ENCODE measurements at regions not wholly inside any gene's neighbourhood (a gene's known extent, or its start where the extent isn't known, plus 50 kb on each side); places are given as distances from the start of the nearest gene placed in this dataset.

DNA sequence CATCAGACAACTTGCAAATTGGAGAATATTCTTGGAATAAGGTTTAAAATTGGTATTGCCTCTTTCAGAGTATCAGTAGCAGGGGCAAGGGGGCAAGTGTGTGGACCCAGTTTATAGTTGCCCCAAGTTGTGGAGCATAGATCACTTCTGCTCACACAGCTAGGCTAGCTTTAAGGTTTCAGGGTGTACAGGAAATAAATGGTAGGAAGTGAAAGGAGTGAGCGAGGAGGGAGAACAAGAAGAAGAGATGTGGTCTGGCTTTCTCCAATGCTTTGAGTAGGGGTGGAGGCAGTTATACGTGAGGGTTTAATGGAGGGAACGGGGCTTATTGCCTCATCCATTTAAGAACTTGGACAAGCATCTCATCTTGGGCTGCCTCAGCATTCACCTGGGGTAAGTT lies 290.0 kb upstream of the CFAP20DC start (continued):
- TF ChIP-seq, protein P1, sequence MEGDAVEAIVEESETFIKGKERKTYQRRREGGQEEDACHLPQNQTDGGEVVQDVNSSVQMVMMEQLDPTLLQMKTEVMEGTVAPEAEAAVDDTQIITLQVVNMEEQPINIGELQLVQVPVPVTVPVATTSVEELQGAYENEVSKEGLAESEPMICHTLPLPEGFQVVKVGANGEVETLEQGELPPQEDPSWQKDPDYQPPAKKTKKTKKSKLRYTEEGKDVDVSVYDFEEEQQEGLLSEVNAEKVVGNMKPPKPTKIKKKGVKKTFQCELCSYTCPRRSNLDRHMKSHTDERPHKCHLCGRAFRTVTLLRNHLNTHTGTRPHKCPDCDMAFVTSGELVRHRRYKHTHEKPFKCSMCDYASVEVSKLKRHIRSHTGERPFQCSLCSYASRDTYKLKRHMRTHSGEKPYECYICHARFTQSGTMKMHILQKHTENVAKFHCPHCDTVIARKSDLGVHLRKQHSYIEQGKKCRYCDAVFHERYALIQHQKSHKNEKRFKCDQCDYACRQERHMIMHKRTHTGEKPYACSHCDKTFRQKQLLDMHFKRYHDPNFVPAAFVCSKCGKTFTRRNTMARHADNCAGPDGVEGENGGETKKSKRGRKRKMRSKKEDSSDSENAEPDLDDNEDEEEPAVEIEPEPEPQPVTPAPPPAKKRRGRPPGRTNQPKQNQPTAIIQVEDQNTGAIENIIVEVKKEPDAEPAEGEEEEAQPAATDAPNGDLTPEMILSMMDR (conservative IDR thresholded peaks at IDR 0.05; ENCODE audit: low read depth in 2 of 2) = no peak

DNA sequence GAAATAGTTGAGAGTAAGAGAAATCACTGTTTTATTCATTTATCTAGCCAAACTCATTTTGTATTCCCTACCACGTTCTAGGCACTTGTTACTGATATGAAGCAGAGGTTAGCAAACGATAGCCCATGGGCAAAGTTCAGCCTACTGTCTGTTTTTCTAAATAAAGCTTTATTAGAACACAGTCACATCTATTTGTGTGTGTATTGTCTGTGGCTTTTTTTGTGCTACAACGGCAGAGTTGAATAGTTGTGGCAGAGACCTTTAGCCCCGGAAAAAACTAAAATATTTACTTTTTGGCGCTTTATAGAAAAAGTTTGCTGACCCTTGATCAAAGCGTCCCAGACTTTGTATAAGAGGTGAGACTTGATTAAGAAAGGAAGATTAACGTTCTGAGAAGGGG lies 289.1 kb upstream of the CFAP20DC start:
- no peaks in the 10 kb centered on the region for H3K4me1 Mint-ChIP-seq

DNA sequence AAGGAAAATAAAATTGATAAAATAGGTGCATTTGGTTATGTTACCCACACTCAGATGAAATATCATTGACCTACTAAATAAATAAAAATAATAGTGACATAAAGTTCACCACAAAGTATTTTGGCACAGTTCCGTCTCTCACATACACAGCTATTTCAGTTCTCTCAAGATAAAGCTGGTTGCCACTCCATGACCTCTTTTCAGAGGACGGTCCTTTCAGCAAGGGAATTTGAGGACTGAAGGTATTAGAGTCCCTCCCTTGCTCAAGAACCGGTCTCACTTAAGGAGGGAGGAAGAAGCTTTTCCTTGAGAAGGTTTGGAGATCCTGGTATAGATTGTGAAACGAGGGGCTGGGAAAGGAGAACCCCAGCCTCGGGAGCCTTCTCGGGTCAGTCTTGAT lies 285.5 kb upstream of the CFAP20DC start:
- Histone ChIP-seq H3K4me2 (no peak overlapping the region), H4K20me1 (replicated peaks; ENCODE audit: insufficient read depth) (no peaks in the 10 kb centered on the region), H2AFZ (no peak overlapping the region), H3K4me3 (no peak overlapping the region), H3K9me2 (ENCODE audit: insufficient read depth) (peaks cover 3% of the 10 kb centered on the region; the same call in 1 of the 2 replicates), H3K27me3 (ENCODE audit: insufficient read depth) (no peaks in the 10 kb centered on the region), H3K79me2 (replicated peaks; ENCODE audit: insufficient read depth) (no peaks in the 10 kb centered on the region), H3K36me3 (ENCODE audit: insufficient read depth) (no peaks in the 10 kb centered on the region), H3K27ac (ENCODE audit: low read depth) (no peak overlapping the region), H3F3A (replicated peaks; ENCODE audit: low read depth) (no peaks in the 10 kb centered on the region), H3K4me1 (ENCODE audit: insufficient read depth) (no peaks in the 10 kb centered on the region)
- no peak overlapping the region for H3K4me3 Mint-ChIP-seq
- peaks cover 3% of the 10 kb centered on the region; the same call in 1 of the 3 replicates for H3K36me3 Mint-ChIP-seq (ENCODE audit: low read depth)
- H3K9me3 Mint-ChIP-seq = peaks cover 13% of the 10 kb centered on the region
- H3K4me1 Mint-ChIP-seq = no peaks in the 10 kb centered on the region
- no peak overlapping the region for H3K27ac Mint-ChIP-seq
- no peak for DNase-seq (ENCODE audit: low spot score)
- H3K27me3 Mint-ChIP-seq (ENCODE audit: insufficient read depth, low read depth, poor library complexity) = peaks cover under 1% of the 10 kb centered on the region
- no peak for TF ChIP-seq POLR2AphosphoS5 (IDR thresholded peaks at IDR 0.05; ENCODE audit: low read depth)
- TF ChIP-seq EZH2phosphoT487 (IDR thresholded peaks at IDR 0.05; ENCODE audit: unreplicated experiment) = no peak
- TF ChIP-seq JUNB (IDR thresholded peaks at IDR 0.05; ENCODE audit: unreplicated experiment) = no peak
- TF ChIP-seq CREB1 (CRISPR knock-in tag; IDR thresholded peaks at IDR 0.05; ENCODE audit: low read depth) = no peak
- TF ChIP-seq, protein P2, sequence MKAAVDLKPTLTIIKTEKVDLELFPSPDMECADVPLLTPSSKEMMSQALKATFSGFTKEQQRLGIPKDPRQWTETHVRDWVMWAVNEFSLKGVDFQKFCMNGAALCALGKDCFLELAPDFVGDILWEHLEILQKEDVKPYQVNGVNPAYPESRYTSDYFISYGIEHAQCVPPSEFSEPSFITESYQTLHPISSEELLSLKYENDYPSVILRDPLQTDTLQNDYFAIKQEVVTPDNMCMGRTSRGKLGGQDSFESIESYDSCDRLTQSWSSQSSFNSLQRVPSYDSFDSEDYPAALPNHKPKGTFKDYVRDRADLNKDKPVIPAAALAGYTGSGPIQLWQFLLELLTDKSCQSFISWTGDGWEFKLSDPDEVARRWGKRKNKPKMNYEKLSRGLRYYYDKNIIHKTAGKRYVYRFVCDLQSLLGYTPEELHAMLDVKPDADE (IDR thresholded peaks at IDR 0.05) = no peak
- TF ChIP-seq ZNF331 (CRISPR knock-in tag; IDR thresholded peaks at IDR 0.05; ENCODE audit: low read depth) = no peak
- no peak for TF ChIP-seq STAT1 (IDR thresholded peaks at IDR 0.05; ENCODE audit: unreplicated experiment)
- TF ChIP-seq, protein P3, sequence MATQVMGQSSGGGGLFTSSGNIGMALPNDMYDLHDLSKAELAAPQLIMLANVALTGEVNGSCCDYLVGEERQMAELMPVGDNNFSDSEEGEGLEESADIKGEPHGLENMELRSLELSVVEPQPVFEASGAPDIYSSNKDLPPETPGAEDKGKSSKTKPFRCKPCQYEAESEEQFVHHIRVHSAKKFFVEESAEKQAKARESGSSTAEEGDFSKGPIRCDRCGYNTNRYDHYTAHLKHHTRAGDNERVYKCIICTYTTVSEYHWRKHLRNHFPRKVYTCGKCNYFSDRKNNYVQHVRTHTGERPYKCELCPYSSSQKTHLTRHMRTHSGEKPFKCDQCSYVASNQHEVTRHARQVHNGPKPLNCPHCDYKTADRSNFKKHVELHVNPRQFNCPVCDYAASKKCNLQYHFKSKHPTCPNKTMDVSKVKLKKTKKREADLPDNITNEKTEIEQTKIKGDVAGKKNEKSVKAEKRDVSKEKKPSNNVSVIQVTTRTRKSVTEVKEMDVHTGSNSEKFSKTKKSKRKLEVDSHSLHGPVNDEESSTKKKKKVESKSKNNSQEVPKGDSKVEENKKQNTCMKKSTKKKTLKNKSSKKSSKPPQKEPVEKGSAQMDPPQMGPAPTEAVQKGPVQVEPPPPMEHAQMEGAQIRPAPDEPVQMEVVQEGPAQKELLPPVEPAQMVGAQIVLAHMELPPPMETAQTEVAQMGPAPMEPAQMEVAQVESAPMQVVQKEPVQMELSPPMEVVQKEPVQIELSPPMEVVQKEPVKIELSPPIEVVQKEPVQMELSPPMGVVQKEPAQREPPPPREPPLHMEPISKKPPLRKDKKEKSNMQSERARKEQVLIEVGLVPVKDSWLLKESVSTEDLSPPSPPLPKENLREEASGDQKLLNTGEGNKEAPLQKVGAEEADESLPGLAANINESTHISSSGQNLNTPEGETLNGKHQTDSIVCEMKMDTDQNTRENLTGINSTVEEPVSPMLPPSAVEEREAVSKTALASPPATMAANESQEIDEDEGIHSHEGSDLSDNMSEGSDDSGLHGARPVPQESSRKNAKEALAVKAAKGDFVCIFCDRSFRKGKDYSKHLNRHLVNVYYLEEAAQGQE (IDR thresholded peaks at IDR 0.05; ENCODE audit: unreplicated experiment) = no peak
- TF ChIP-seq EZH2 (IDR thresholded peaks at IDR 0.05; ENCODE audit: low read depth, unreplicated experiment) = no peak
- no peak for TF ChIP-seq ZNF114 (CRISPR knock-in tag; IDR thresholded peaks at IDR 0.05)
- ATAC-seq = no peak

More for the DNA sequence above, 289.1 kb upstream of the CFAP20DC start:
- Mint-ChIP-seq H3K36me3 (ENCODE audit: low read depth) (no peaks in the 10 kb centered on the region; the same call in 2 of the 3 replicates), H3K27me3 (ENCODE audit: insufficient read depth, low read depth, poor library complexity) (peaks cover 2% of the 10 kb centered on the region), H3K4me3 (no peak overlapping the region), H3K27ac (no peak overlapping the region), H3K9me3 (peaks cover 1% of the 10 kb centered on the region; the same call in 1 of the 3 replicates)
- Histone ChIP-seq H3F3A (replicated peaks; ENCODE audit: low read depth) (no peaks in the 10 kb centered on the region), H3K4me3 (no peak overlapping the region), H4K20me1 (replicated peaks; ENCODE audit: insufficient read depth) (no peaks in the 10 kb centered on the region), H2AFZ (no peak overlapping the region), H3K4me2 (no peak overlapping the region), H3K4me1 (ENCODE audit: insufficient read depth) (no peaks in the 10 kb centered on the region), H3K36me3 (ENCODE audit: insufficient read depth) (no peaks in the 10 kb centered on the region), H3K27ac (ENCODE audit: low read depth) (no peak overlapping the region), H3K27me3 (ENCODE audit: insufficient read depth) (no peaks in the 10 kb centered on the region), H3K79me2 (replicated peaks; ENCODE audit: insufficient read depth) (no peaks in the 10 kb centered on the region), H3K9me2 (ENCODE audit: insufficient read depth) (peaks cover 1% of the 10 kb centered on the region; the same call in 1 of the 2 replicates)
- DNase-seq (ENCODE audit: low spot score) = no peak
- TF ChIP-seq NANOG (IDR thresholded peaks at IDR 0.05; ENCODE audit: borderline replicate concordance) = no peak
- no peak for ATAC-seq
